OCI-LY7 (cell line): ENCODE measurements at regions not wholly inside any gene's neighbourhood (a gene's known extent, or its start where the extent isn't known, plus 50 kb on each side); places are given as distances from the start of the nearest gene placed in this dataset.

Source experiments
- BruUV-seq: library from RNA; stranded (reverse); fragments of 400-500 nt; replicated peaks from 2 replicates; lab custom pipeline; 2021; lab: Mats Ljungman, UMichigan
- CTCF ChIA-PET: fragments of 300-600 bp; sonication (Branson Sonifier 250); formaldehyde crosslinking; loops from one replicate; lab custom pipeline; 2022; ENCODE audit warnings: antibody characterized with exemption; ENCODE audit not compliant: unreplicated experiment; lab: Charles Lee
- POLR2A ChIA-PET: fragments of 300-600 bp; sonication (Branson Sonifier 250); formaldehyde crosslinking; loops from one replicate; lab custom pipeline; 2022; ENCODE audit warnings: antibody characterized with exemption; lab: Charles Lee
- DNase-seq: peaks from one replicate; pipeline ENCODE4 v3.0.0-alpha.2; 2015; ENCODE audit warnings: low spot score
- H2AFZ ChIP-seq: fragments of 200-600 bp; sonication (generic), shearing (Covaris generic); 2 replicates; pipeline ENCODE4 v1.6.1; 2014; ENCODE audit warnings: mild to moderate bottlenecking, antibody characterized with exemption, low read length, moderate library complexity
- H3K27ac ChIP-seq: fragments of 200-600 bp; sonication (generic); 2 replicates; pipeline ENCODE4 v1.5.1; 2014; ENCODE audit warnings: mixed run types, low read depth, mild to moderate bottlenecking, moderate library complexity, low read length, inconsistent platforms; ENCODE audit not compliant: poor library complexity, severe bottlenecking
- H3K36me3 ChIP-seq: fragments of 200-600 bp; sonication (generic); 2 replicates; pipeline ENCODE4 v1.6.1; 2014; ENCODE audit warnings: mild to moderate bottlenecking, antibody characterized with exemption, low read length, moderate library complexity, mixed read lengths; ENCODE audit not compliant: insufficient read depth
- H3K4me1 ChIP-seq: fragments of 200-600 bp; sonication (generic); 2 replicates; pipeline ENCODE4 v1.5.1; 2014; ENCODE audit warnings: mild to moderate bottlenecking, low read length; ENCODE audit not compliant: insufficient read depth, poor library complexity, severe bottlenecking
- H3K4me2 ChIP-seq: fragments of 200-600 bp; sonication (generic); 2 replicates; pipeline ENCODE4 v1.6.1; 2014; ENCODE audit warnings: mild to moderate bottlenecking, low read length
- H3K4me3 ChIP-seq: fragments of 200-600 bp; sonication (generic); 2 replicates; pipeline ENCODE4 v1.5.1; 2014; ENCODE audit warnings: mild to moderate bottlenecking, low read depth, low read length; ENCODE audit not compliant: poor library complexity, severe bottlenecking
- H3K79me2 ChIP-seq: fragments of 200-600 bp; sonication (generic); 2 replicates; pipeline ENCODE4 v1.6.1; 2016; ENCODE audit warnings: low read depth, mild to moderate bottlenecking, low read length, moderate library complexity, mixed read lengths; ENCODE audit not compliant: insufficient read depth
- H3K9me2 ChIP-seq: fragments of 200-600 bp; sonication (generic); 2 replicates; pipeline ENCODE4 v1.6.1; 2016; ENCODE audit warnings: mild to moderate bottlenecking, low read length, mixed read lengths; ENCODE audit not compliant: insufficient read depth
- H3K9me3 ChIP-seq: fragments of 200-600 bp; sonication (generic); 2 replicates; pipeline ENCODE4 v1.6.1; 2014; ENCODE audit warnings: mild to moderate bottlenecking, mixed run types, low read length, mixed read lengths
- H4K20me1 ChIP-seq: fragments of 200-600 bp; sonication (generic); 2 replicates; pipeline ENCODE4 v1.6.1; 2014; ENCODE audit warnings: mild to moderate bottlenecking, antibody characterized with exemption, low read length, moderate library complexity, mixed read lengths; ENCODE audit not compliant: insufficient read depth
- CTCF ChIP-seq: fragments of 200-600 bp; sonication (generic); conservative IDR thresholded peaks from 2 replicates; pipeline ENCODE4 v1.5.1; 2014; ENCODE audit warnings: mild to moderate bottlenecking, antibody characterized with exemption, low read length, moderate library complexity, mixed read lengths
- EZH2phosphoT487 ChIP-seq: fragments of 200-600 bp; sonication (generic); IDR thresholded peaks from 2 replicates; pipeline ENCODE4 v1.6.1; 2018; ENCODE audit warnings: low read depth, borderline replicate concordance, mild to moderate bottlenecking, mixed run types, antibody characterized with exemption, low read length, moderate library complexity, mixed read lengths
- intact Hi-C: fragments of 100-400 bp; cut with micrococcal nuclease; formaldehyde crosslinking; loops from one replicate; pipeline ENCODE4 v1.10.0; 2022; ENCODE audit not compliant: unreplicated experiment

GRCh38 chr17:36741019-36741902 lies 139.9 kb downstream of the MRM1 start:
- DNase-seq, result no peak
- H3K4me1 ChIP-seq, result no peaks in the 10 kb centered on the region
- H3K27ac ChIP-seq, result no peak overlapping the region
- H2AFZ ChIP-seq, result no peak overlapping the region
- TF ChIP-seq CTCF (no peak), EZH2phosphoT487 (no peak)
- H3K9me3 ChIP-seq, result no peaks in the 10 kb centered on the region
- no TSS peak for BruUV-seq
- intact Hi-C loops, result no loop called here
- no peaks in the 10 kb centered on the region for H4K20me1 ChIP-seq
- H3K4me3 ChIP-seq, result no peak overlapping the region
- H3K4me2 ChIP-seq, result no peak overlapping the region
- H3K79me2 ChIP-seq, result no peaks in the 10 kb centered on the region
- no peaks in the 10 kb centered on the region for H3K36me3 ChIP-seq
- POLR2A ChIA-PET, result no interaction called here
- no peaks in the 10 kb centered on the region for H3K9me2 ChIP-seq
- CTCF ChIA-PET, result interaction anchor here (0.9 kb wide), 1 partner anchor 49 kb away, joined by 3 read pairs; no protein-coding TSS in a partner anchor

DNA sequence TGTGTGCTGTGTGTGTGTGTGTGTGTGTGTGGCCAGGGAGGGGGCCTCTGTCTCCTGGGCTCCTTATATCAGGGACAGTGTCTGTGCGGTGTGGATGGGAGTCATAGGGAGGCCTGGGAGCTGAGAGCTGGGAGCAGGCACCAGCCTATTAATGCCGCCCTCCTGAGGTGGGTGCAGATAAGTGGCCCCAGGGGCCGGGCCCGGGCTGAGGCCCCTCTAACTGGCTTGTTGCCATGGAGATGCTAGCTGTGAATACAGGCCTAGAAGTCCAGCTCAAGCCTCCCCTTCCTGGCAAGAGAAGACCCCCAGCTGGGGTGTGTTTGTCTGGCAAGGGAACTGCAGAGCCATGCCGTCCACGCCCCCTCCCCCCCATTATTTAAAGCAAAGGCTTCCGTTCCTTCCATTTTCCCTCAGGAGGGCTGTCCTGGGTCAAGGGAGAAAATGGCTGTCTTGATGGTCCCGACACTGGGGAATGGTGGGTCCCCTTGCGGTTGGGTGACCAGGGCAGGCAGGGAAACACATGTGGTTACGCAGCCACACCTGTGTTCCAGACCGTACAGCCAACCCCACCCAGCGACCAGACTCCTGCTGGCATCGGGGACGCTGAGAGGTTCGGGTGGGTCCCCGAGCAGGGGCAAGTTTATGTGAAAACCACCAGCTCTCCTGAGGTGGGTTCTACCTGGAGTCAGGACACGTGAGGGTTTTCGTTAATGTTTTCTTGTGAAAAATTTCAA lies 141.1 kb downstream of the MRM1 start:
- TF ChIP-seq CTCF (no peak), EZH2phosphoT487 (no peak)
- H3K4me1 ChIP-seq, result no peaks in the 10 kb centered on the region
- ChIA-PET POLR2A (no interaction called here), CTCF (no interaction called here)
- no peaks in the 10 kb centered on the region for H4K20me1 ChIP-seq
- no peaks in the 10 kb centered on the region for H3K9me2 ChIP-seq
- no peaks in the 10 kb centered on the region for H3K79me2 ChIP-seq
- no TSS peak for BruUV-seq
- H3K9me3 ChIP-seq, result no peaks in the 10 kb centered on the region
- no peak for DNase-seq
- H3K27ac ChIP-seq, result no peak overlapping the region
- no peak overlapping the region for H3K4me2 ChIP-seq
- H3K4me3 ChIP-seq, result no peak overlapping the region
- no peak overlapping the region for H2AFZ ChIP-seq
- no peaks in the 10 kb centered on the region for H3K36me3 ChIP-seq
- intact Hi-C loops, result no loop called here

DNA sequence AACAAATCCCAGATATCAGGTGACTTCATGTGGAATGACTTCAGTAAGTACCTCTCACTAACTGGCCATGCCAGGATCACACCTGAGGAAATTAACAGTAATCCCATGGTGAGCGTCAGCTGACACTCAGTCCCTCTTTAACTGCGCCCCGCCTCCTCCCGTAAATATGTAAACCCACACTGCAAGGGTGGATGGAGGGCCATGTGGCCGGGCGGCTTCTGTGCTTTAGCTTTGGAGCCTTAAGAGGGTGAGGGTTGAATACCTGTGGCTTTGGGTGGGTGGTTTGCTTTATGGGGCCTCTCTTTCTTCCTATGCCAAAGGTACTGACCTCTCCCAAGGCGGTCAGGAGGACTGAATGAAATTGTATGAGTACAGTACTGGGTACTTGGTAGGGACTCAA lies 141.7 kb downstream of the MRM1 start:
- no peaks in the 10 kb centered on the region for H3K36me3 ChIP-seq
- H2AFZ ChIP-seq, result no peak overlapping the region
- DNase-seq, result no peak
- H3K4me3 ChIP-seq, result no peak overlapping the region
- intact Hi-C loops, result no loop called here
- no peaks in the 10 kb centered on the region for H4K20me1 ChIP-seq
- H3K9me3 ChIP-seq, result no peaks in the 10 kb centered on the region
- CTCF ChIA-PET, result no interaction called here
- no peaks in the 10 kb centered on the region for H3K79me2 ChIP-seq
- no peaks in the 10 kb centered on the region for H3K4me1 ChIP-seq
- POLR2A ChIA-PET, result no interaction called here
- H3K4me2 ChIP-seq, result no peak overlapping the region
- no TSS peak for BruUV-seq
- no peaks in the 10 kb centered on the region for H3K9me2 ChIP-seq
- no peak for TF ChIP-seq EZH2phosphoT487
- no peak for TF ChIP-seq CTCF
- no peak overlapping the region for H3K27ac ChIP-seq
